Progenitor cell of endocrine pancreas (in vitro differentiated cells): ENCODE measurements at regions not wholly inside any gene's neighbourhood (a gene's known extent, or its start where the extent isn't known, plus 50 kb on each side); places are given as distances from the start of the nearest gene placed in this dataset.
A peak's percentile ranks its signal among the peaks of the same experiment; 100 is the strongest.

ENCODE experiments used
- DNase-seq: peaks from one replicate; pipeline ENCODE4 v3.0.0; 2021; ENCODE audit warnings: low spot score; ENCODE audit not compliant: unreplicated experiment
- H3K27ac Mint-ChIP-seq: 2 replicates; pipeline ENCODE4 v1.8.0; 2021; ENCODE audit warnings: mild to moderate bottlenecking, moderate library complexity, mixed read lengths
- H3K27me3 Mint-ChIP-seq: 2 replicates; pipeline ENCODE4 v1.8.0; 2021; ENCODE audit warnings: mixed read lengths
- H3K36me3 Mint-ChIP-seq: 2 replicates; pipeline ENCODE4 v1.8.0; 2022; ENCODE audit warnings: mixed read lengths; ENCODE audit not compliant: insufficient read depth
- H3K4me1 Mint-ChIP-seq: 2 replicates; pipeline ENCODE4 v1.8.0; 2021; ENCODE audit warnings: low read depth, mixed read lengths
- H3K4me3 Mint-ChIP-seq: 2 replicates; pipeline ENCODE4 v1.8.0; 2021; ENCODE audit warnings: low read depth, mild to moderate bottlenecking, moderate library complexity, mixed read lengths
- H3K9me3 Mint-ChIP-seq: 2 replicates; pipeline ENCODE4 v1.8.0; 2021; ENCODE audit warnings: low read depth, mixed read lengths
- CTCF ChIP-seq: fragments of 200-600 bp; sonication (generic); IDR thresholded peaks from one replicate; pipeline ENCODE4 v1.5.0; 2021; ENCODE audit warnings: antibody characterized with exemption, mild to moderate bottlenecking; ENCODE audit not compliant: unreplicated experiment

- TF ChIP-seq CTCF, result no peak
- H3K4me1 Mint-ChIP-seq, result peaks cover 14% of the 10 kb centered on the region
- H3K27me3 Mint-ChIP-seq, result peaks cover 3% of the 10 kb centered on the region
- DNase-seq, result no peak
- H3K27ac Mint-ChIP-seq, result peak overlapping the region; percentile 21
- no peak overlapping the region for H3K4me3 Mint-ChIP-seq
- no peaks in the 10 kb centered on the region for H3K36me3 Mint-ChIP-seq
- no peaks in the 10 kb centered on the region for H3K9me3 Mint-ChIP-seq
Observed at GRCh38 chr9:15100571-15100970, 190.3 kb upstream of the FREM1 start.

- Mint-ChIP-seq H3K27ac (no peak overlapping the region), H3K9me3 (peaks cover 3% of the 10 kb centered on the region), H3K4me1 (peaks cover 14% of the 10 kb centered on the region), H3K36me3 (no peaks in the 10 kb centered on the region), H3K4me3 (no peak overlapping the region), H3K27me3 (no peaks in the 10 kb centered on the region)
- no peak for TF ChIP-seq CTCF
- DNase-seq, result no peak
Observed at GRCh38 chr9:15096972-15097371, 186.7 kb upstream of the FREM1 start.

GRCh38 chr9:15086778-15087324 is 176.6 kb upstream of the FREM1 start:
- Mint-ChIP-seq H3K4me3 (no peak overlapping the region), H3K27ac (no peak overlapping the region), H3K27me3 (no peaks in the 10 kb centered on the region), H3K9me3 (peaks cover 3% of the 10 kb centered on the region), H3K4me1 (no peaks in the 10 kb centered on the region), H3K36me3 (no peaks in the 10 kb centered on the region)
- TF ChIP-seq CTCF, result no peak
- no peak for DNase-seq

- TF ChIP-seq CTCF, result no peak
- H3K4me3 Mint-ChIP-seq, result no peak overlapping the region
- peaks cover 4% of the 10 kb centered on the region for H3K9me3 Mint-ChIP-seq
- H3K27me3 Mint-ChIP-seq, result no peaks in the 10 kb centered on the region
- H3K36me3 Mint-ChIP-seq, result no peaks in the 10 kb centered on the region
- H3K27ac Mint-ChIP-seq, result no peak overlapping the region
- no peaks in the 10 kb centered on the region for H3K4me1 Mint-ChIP-seq
- DNase-seq, result no peak
Observed at GRCh38 chr9:15086156-15086763, 176.0 kb upstream of the FREM1 start.

GRCh38 chr9:15081021-15081753 is 171.0 kb upstream of the FREM1 start:
- TF ChIP-seq CTCF, result no peak
- H3K4me3 Mint-ChIP-seq, result no peak overlapping the region
- H3K27ac Mint-ChIP-seq, result no peak overlapping the region
- no peaks in the 10 kb centered on the region for H3K36me3 Mint-ChIP-seq
- H3K27me3 Mint-ChIP-seq, result peaks cover 3% of the 10 kb centered on the region
- no peak for DNase-seq
- peaks cover 4% of the 10 kb centered on the region for H3K4me1 Mint-ChIP-seq
- peaks cover 4% of the 10 kb centered on the region for H3K9me3 Mint-ChIP-seq
